OCI-M1 (cell line): ENCODE measurements at regions not wholly inside any gene's neighbourhood (a gene's known extent, or its start where the extent isn't known, plus 50 kb on each side); places are given as distances from the start of the nearest gene placed in this dataset.

Experiments
- DNase-seq: peaks from one replicate; lab custom pipeline; 2025; lab: John Stamatoyannopoulos, UW

GRCh38 chr2:120852200-120852815, 116.6 kb downstream of the GLI2 start:
- DNase-seq, result no peak

- no peak for DNase-seq
Observed at GRCh38 chr2:120853306-120854013, 117.8 kb downstream of the GLI2 start.

GRCh38 chr2:120854014-120854620, 118.4 kb downstream of the GLI2 start:
- DNase-seq, result no peak

GRCh38 chr2:120854766-120855530, 119.3 kb downstream of the GLI2 start:
- no peak for DNase-seq

- no peak for DNase-seq
Observed at GRCh38 chr2:120855855-120856405, 120.3 kb downstream of the GLI2 start.

- DNase-seq, result no peak
Observed at GRCh38 chr2:120856421-120856862, 120.8 kb downstream of the GLI2 start.

- DNase-seq, result no peak
Observed at GRCh38 chr2:120857422-120857821, 121.8 kb downstream of the GLI2 start.

GRCh38 chr2:120857931-120858330, 122.3 kb downstream of the GLI2 start:
- DNase-seq, result no peak

GRCh38 chr2:120858361-120859106, 122.9 kb downstream of the GLI2 start:
- DNase-seq, result no peak

- DNase-seq, result no peak
Observed at GRCh38 chr2:120859128-120859527, 123.5 kb downstream of the GLI2 start.

GRCh38 chr2:120859814-120860578, 124.3 kb downstream of the GLI2 start:
- DNase-seq, result no peak

- no peak for DNase-seq
Observed at GRCh38 chr2:120860579-120860922, 124.9 kb downstream of the GLI2 start.

GRCh38 chr2:120861191-120861575, 125.5 kb downstream of the GLI2 start:
- no peak for DNase-seq

GRCh38 chr2:120861576-120862191, 126.0 kb downstream of the GLI2 start:
- DNase-seq, result no peak

- DNase-seq, result no peak
Observed at GRCh38 chr2:120862201-120863060, 126.8 kb downstream of the GLI2 start.

- DNase-seq, result no peak
Observed at GRCh38 chr2:120863146-120863545, 127.5 kb downstream of the GLI2 start.

- peak; percentile 77 for DNase-seq
Observed at GRCh38 chr2:120863661-120864320, 128.1 kb downstream of the GLI2 start.

- no peak for DNase-seq
Observed at GRCh38 chr2:120864981-120865380, 129.3 kb downstream of the GLI2 start.

- DNase-seq, result no peak
Observed at GRCh38 chr2:120865656-120866055, 130.0 kb downstream of the GLI2 start.
